Putamen (tissue), 1 donor: ENCODE measurements at regions not wholly inside any gene's neighbourhood (a gene's known extent, or its start where the extent isn't known, plus 50 kb on each side); places are given as distances from the start of the nearest gene placed in this dataset.
A peak's percentile ranks its signal among the peaks of the same experiment; 100 is the strongest.

Source experiments
- DNase-seq: peaks from one replicate; pipeline ENCODE4 v3.0.0-alpha.2; 2016; ENCODE audit warnings: low spot score

DNA sequence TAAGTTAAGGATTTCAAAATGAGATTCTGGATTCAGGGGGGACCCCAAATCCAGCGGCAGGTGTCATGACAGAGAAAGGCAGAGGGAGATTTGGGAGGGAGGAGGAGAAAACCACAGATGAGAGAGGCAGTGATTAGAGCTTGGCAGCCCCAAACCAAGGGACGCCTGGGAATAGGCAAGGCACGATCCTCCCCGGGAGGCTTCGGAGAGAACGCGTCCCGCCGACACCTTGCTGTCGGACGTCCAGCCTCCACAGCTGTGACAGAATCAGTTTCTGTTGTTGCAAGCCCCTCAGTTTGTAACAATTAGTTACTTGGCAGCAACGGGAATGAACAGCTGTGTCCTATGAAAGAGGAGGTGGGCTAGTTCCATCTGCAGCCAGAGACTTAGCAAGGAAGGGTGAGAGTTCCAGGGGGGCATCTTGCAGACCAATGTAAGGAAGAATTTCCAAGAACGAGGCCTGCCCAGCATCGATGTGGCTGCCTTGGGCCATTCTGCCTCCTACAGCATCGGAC is 110.7 kb upstream of the SDK2 start:
- no peak for DNase-seq

DNA sequence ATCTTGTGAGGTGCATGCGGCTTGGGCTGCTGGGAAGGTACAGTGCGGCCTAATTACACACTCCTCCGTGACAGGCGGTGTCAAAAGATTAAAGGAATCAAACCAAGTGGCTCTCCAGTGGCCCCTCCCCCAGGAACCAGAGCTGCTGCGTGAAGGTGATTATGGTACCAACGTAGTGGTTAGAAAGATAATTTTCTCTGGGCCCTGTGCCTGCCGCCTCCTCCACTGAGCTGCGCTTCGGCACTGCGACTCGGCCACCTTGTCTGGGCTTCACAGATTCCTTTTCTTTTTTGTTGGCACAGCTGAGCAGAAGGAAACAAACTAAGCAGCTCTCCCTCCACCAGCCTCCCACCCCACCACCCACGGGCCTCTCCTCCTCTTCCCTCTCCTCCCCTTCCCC is 113.2 kb upstream of the SDK2 start:
- DNase-seq, result no peak

- DNase-seq, result no peak
Measured at GRCh38 chr17:73758245-73758644, 114.0 kb upstream of the SDK2 start.

- DNase-seq, result no peak
Measured at GRCh38 chr17:73759324-73759723, 115.1 kb upstream of the SDK2 start.

DNA sequence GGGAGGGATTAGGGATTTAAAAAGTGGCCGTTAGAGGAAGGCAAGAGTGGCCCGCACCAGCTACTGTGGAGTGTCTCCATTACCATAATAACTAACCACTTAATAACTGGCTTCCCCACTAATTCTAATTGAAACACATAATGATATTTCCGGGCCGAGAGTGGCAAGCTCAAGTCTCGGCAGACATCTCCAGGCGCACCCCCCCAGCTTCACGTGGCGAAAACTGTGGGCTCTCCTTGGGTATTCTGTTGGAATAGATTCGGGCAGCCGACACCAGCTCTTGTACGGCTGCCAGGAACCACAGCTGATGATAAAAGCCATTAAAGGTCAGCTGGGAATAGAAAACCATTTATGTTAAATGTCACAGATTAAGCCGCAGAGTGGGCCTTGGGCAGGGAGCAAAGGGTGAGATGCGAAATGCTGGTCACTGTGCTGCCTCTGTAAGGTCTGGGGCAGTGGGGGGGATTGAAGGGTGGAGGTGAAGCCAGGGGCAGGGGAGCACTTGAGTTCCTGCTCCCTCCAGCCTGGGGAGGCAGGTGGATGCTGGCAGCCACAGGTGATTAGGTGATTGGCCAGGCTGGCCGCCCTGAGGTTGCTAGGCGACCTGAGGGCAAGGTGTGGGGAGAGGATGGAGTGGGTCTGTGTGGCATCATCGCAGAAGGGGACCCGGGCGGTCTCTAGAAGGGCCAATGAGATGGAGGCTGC is 115.6 kb upstream of the SDK2 start:
- no peak for DNase-seq

DNA sequence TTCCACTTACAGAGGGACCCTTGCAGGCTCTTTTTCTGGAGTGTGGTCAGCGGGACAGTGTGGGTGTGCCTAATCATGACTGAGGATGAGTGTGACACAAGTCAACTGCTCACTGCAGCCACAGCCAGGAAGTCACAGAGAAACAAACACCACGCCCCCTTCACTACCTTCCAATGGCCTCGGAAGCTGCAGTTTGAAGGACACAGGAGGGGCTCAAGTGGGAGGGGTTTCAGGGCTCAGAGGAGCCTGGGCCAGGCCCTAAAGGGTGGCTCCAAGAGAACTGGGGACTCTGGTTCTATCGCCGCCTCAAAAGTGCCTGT is 116.2 kb upstream of the SDK2 start:
- DNase-seq, result no peak

GRCh38 chr17:73765824-73766563 is 121.7 kb upstream of the SDK2 start:
- DNase-seq, result peak; percentile 81

DNA sequence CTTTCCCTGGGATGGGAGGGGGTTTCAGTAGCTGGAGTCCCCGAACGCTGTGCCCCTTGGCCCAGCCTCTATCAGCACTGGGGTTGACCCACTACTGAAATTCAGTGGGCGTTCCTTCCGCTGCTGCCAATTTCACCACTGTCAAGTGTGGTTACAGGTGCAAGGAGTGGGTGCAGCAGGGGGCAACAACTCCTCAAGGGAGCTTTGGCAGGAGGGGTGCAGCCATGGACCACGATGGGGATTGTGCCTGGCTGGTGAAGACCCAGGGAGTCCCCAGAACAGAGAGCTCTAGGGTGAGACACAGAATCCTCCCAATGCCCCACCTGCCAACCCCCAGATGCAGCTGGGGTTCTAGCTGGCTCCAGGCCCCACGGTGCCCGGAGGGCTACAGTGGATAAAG is 123.5 kb upstream of the SDK2 start:
- no peak for DNase-seq

DNA sequence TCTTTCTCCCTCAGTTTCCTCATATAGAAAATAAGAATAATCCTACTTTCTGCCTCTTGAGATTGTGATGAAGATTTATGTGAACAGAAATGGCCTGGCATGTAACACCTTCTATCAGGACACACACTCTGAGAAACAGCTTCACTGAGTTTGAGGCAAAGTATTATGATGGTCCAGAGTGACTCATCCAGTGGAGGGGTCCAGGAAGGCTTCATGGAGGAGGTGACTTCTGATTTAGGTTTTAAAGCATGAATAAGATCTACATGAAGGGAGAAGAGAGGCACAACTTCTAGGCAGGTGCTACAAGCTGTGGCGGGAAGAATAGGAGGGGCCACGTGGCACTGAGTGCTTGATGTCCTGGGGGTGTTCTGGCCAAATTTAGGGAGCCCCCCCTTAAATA is 124.4 kb upstream of the SDK2 start:
- DNase-seq, result no peak

DNA sequence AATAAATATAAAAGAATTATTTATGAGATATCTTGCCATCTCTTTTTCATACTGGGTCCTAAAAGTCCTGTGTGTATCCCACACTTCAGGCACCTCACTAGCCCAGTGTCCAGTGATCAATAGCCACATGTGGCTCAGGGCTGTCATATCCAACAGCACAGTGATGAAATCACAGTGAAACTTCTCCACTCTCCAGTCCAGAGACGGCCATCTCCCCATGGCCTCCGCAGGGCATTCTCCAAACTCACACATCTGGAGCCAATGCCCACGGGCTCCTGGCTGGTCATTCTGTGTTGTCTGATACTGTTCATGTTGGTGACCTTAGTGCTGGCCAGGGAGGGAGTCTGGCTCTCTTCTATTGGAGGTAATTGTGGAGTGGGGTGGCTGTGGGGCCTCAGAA is 125.2 kb upstream of the SDK2 start:
- DNase-seq, result no peak

DNA sequence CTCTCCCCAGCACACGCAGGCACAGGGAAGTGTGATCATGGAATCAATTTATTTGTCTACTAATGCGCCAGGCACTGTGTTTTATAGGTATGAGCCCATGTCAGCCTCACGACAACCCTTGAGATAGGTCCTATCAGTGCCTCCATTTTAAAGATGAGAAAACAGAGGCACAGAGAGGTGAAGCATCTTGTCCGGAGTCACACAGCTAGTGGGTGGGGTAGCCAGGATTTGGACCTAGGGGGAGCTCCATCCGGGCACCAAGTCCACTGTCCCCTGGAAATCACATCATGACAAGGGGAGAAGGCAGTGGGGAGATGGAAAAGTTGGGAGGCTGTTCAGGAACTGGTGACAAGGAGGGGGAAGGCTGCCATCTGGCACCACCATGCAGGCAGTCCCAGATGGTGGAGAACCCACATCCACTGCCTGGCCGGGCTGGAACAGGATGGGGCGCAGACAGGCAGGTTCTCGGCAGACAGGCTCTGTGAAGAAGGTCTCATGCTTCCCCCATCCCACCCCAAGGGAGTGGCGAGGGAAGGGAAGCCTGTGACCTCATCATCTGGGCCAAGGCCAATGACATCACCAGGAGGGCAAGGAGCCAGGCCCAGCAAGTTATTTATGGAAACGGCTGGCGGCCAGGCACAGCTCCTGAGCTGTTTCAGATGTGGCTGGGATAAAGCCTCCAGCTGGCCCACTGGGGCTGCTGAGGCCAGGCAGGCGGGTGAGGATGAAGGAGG is 126.0 kb upstream of the SDK2 start:
- peak; percentile 68 for DNase-seq

DNA sequence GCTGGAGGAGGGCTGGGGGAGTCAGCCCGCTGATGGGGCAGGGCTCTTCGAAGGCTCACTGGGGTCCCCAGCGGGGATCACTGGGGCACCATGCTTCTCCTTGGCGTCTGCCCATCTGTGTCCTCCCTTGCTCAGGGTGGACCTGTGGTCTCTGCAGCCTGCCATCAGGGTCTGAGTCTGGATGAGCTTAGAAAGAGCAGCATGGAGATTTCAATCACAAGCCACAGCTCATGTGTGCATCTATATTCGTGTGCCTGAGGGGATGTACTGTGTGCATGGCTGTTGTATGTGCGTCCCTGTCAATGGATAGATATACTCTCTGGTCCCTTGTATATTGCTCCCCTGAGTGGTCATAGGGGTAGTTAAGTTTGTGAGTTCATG is 126.6 kb upstream of the SDK2 start:
- no peak for DNase-seq

DNA sequence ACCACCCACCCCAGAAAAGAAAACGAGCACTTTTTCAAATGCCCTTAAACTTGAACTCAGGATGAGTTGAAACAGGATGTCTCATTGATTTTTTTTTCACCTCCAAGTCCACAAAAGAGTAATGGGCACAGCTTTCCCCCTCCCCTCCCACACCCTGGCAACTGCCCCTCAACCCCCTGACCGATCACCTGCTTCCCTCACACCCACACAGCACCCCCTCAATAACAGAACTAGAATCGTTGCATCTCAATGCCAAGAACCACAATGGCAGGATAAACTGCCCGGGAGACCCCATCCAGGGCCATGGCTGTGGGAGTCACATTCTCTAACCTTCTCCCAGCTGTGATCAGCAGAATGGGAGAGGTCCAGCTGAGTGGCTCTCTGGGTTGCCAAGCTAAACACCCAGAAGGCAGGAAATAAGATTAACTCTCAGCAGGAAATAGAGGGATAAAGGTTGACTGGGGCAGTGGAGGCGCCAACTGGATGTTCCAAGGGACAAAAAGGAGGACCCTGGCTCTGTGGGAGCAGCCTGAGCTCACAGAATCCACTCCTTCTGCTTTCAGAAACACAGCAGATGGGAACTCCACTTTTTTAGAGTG is 128.0 kb upstream of the SDK2 start:
- no peak for DNase-seq

DNA sequence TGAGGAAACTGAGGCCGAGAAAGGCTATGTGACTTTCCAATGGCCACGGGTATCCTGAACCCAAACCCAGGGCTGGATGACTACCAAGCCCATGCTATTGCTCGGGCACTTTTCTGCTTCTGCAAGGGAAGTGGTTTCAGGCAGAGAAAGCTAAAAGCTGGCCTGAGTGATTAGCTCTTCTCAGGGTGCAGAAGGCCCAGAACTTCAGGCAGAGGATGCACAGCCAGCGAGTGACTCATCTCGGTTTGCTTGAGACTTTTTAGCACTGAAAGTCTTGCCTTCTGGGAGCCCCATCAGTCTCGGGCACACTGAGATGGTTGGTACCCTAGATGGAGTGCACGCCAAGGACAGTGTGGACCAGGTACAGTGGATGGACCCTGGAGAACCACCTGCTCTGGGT is 129.5 kb upstream of the SDK2 start:
- no peak for DNase-seq

GRCh38 chr17:73774852-73775251 is 130.6 kb upstream of the SDK2 start:
- DNase-seq, result no peak

GRCh38 chr17:73776351-73777130 is 132.3 kb upstream of the SDK2 start:
- no peak for DNase-seq

DNA sequence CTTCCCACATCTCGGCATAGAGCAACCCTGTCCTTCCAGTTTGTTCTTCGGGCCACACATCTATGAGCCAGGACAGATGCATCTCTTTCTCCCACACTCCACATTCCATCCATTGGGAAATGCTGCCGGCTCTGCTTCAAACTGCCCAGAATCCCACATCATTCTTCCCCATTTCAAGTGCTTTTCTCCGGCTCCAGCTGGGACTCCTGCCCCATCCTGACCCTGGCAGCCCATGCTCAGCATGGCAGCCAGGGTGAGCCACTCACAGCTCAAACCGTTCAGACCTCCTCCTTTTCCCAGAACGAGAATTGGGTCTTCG is 132.8 kb upstream of the SDK2 start:
- DNase-seq, result no peak

DNA sequence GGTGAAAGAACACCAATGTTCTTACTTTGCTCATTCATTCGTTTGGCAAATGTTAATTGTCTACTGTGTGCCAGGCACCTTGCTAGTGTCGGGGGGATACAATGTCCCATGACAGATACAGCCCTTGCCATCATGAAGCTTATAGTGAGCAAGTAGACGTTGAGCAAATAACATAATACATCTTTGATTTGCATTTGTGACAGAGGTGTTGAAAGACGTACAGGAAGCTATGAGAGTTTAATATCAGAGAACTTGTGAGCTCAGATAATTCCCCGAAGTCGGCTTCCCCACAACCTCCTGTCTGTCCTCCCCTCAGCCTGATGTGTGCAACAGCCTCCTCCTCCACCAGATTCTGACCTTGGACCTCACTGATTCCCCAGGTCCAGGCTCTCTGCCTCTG is 138.0 kb upstream of the SDK2 start:
- no peak for DNase-seq

GRCh38 chr17:73782641-73783381 is 138.6 kb upstream of the SDK2 start:
- DNase-seq, result no peak

DNA sequence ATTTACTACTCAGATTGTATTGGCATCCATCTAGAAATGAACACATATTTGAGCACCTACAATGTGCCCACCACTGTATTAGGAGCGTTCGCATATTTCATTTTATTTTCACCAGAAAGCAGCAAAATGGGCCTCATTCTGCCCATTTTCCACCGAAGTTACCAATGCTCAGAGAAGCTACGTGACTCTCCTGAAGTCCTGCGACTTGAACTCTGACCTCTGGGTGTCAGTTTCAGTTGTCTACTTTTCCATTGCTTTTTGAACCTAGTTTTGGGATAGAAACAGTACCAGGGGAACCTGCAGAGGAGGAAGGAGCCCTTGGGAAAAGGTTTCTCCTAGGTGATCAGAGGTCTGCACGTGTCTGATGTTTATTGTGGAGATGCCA is 139.1 kb upstream of the SDK2 start:
- DNase-seq, result no peak

GRCh38 chr17:73783945-73784603 is 139.8 kb upstream of the SDK2 start:
- DNase-seq, result no peak
